PFSK-1 (cell line): ENCODE measurements at regions not wholly inside any gene's neighbourhood (a gene's known extent, or its start where the extent isn't known, plus 50 kb on each side); places are given as distances from the start of the nearest gene placed in this dataset.

Experiments used
- POLR2AphosphoS5 ChIP-seq: IDR thresholded peaks from 2 replicates; pipeline ENCODE4 v1.6.1; 2012; ENCODE audit warnings: low read depth, mild to moderate bottlenecking, control low read depth, low read length, moderate library complexity
- SIN3A ChIP-seq: IDR thresholded peaks from 2 replicates; pipeline ENCODE4 v1.6.1; 2012; ENCODE audit warnings: mild to moderate bottlenecking, low read length, moderate library complexity, borderline replicate concordance; ENCODE audit not compliant: insufficient read depth
- TF ChIP-seq, protein P1 (sequence below), 2 experiments: IDR thresholded peaks; 2 replicates each; pipeline versions ENCODE4 v1.6.1 to v1.8.0; 2011 to 2012; ENCODE audit warnings: low read depth in 2 of 2, low read length in 2 of 2, control low read depth in 1 of 2, inconsistent platforms in 1 of 2, mild to moderate bottlenecking in 1 of 2, moderate library complexity in 1 of 2; ENCODE audit not compliant: insufficient read depth in 1 of 2

DNA sequence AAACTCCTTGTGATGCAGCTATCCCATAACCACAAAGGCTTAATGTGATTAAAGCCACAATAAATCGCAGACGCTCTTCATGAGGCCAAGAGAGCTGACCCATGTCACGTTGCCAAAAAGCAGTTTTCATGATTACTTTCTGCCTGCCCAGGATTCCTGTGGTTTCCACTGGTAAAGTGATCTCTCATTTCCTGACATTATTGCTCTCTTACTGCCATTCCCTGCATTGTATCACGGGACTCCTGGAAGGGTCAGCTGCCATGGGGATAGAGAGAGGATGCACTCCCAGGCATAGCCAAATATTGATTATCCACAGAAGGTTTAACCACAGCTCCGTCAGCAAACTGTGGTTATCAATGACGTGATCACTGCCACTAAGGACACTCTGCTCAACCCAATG lies 103.8 kb upstream of the SLC1A3 start:
- TF ChIP-seq, protein P1, sequence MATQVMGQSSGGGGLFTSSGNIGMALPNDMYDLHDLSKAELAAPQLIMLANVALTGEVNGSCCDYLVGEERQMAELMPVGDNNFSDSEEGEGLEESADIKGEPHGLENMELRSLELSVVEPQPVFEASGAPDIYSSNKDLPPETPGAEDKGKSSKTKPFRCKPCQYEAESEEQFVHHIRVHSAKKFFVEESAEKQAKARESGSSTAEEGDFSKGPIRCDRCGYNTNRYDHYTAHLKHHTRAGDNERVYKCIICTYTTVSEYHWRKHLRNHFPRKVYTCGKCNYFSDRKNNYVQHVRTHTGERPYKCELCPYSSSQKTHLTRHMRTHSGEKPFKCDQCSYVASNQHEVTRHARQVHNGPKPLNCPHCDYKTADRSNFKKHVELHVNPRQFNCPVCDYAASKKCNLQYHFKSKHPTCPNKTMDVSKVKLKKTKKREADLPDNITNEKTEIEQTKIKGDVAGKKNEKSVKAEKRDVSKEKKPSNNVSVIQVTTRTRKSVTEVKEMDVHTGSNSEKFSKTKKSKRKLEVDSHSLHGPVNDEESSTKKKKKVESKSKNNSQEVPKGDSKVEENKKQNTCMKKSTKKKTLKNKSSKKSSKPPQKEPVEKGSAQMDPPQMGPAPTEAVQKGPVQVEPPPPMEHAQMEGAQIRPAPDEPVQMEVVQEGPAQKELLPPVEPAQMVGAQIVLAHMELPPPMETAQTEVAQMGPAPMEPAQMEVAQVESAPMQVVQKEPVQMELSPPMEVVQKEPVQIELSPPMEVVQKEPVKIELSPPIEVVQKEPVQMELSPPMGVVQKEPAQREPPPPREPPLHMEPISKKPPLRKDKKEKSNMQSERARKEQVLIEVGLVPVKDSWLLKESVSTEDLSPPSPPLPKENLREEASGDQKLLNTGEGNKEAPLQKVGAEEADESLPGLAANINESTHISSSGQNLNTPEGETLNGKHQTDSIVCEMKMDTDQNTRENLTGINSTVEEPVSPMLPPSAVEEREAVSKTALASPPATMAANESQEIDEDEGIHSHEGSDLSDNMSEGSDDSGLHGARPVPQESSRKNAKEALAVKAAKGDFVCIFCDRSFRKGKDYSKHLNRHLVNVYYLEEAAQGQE (IDR thresholded peaks at IDR 0.05; ENCODE audit: insufficient read depth in 1 of 2, low read depth in 2 of 2, low read length in 2 of 2) = peak in 1 of 2 experiments; percentile 71; a peak in 1 of 4 replicates
- TF ChIP-seq SIN3A (peak; percentile 55; the same call in 1 of the 2 replicates), POLR2AphosphoS5 (peak; percentile 25; the same call in 1 of the 2 replicates)
